ENCODE measurements at regions not wholly inside any gene's neighbourhood (a gene's known extent, or its start where the extent isn't known, plus 50 kb on each side); places are given as distances from the start of the nearest gene placed in this dataset.

DNA sequence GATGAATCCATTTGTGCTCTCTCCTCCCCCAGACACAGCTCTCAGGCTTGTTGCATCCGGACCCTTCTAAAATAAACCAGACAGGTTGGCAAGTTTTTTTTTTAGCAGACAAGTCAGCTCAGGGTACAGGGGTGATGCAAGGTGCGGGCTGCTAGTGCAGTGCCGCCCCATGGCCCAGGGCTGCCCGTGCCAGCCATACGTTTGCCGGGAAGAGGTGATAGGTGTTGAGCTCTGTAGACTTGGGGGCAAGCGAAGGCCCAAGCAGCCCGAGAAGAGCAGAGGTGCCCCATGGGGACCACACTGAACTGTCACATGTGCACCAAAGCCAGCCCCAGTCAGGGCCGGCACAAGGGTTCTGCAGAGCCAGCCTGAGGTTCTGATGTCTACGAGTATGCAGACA lies 57.1 kb upstream of the PDSS1 start:
- TF ChIP-seq, protein P1, sequence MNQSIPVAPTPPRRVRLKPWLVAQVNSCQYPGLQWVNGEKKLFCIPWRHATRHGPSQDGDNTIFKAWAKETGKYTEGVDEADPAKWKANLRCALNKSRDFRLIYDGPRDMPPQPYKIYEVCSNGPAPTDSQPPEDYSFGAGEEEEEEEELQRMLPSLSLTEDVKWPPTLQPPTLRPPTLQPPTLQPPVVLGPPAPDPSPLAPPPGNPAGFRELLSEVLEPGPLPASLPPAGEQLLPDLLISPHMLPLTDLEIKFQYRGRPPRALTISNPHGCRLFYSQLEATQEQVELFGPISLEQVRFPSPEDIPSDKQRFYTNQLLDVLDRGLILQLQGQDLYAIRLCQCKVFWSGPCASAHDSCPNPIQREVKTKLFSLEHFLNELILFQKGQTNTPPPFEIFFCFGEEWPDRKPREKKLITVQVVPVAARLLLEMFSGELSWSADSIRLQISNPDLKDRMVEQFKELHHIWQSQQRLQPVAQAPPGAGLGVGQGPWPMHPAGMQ (IDR thresholded peaks at IDR 0.05; ENCODE audit: borderline replicate concordance), result no peak
- TF ChIP-seq CHD4 (IDR thresholded peaks at IDR 0.05) (no peak), STAT1 (conservative IDR thresholded peaks at IDR 0.05) (no peak), CREM (IDR thresholded peaks at IDR 0.05; ENCODE audit: low read depth) (no peak), POLR2A (IDR thresholded peaks at IDR 0.05; ENCODE audit: low read depth, low read length) (no peak), BRCA1 (IDR thresholded peaks at IDR 0.05; ENCODE audit: low read depth, low read length) (no peak), SIN3A (IDR thresholded peaks at IDR 0.05; ENCODE audit: low read depth, low read length) (no peak), WRNIP1 (IDR thresholded peaks at IDR 0.05; ENCODE audit: borderline replicate concordance, low read depth, low read length) (no peak), NR2C2 (IDR thresholded peaks at IDR 0.05; ENCODE audit: borderline replicate concordance, control insufficient read depth, insufficient read length, low read depth) (no peak), EGR1 (IDR thresholded peaks at IDR 0.05; ENCODE audit: borderline replicate concordance in 1 of 2, low read depth in 2 of 2, low read length in 2 of 2) (no peak)
- TF ChIP-seq, protein P2, sequence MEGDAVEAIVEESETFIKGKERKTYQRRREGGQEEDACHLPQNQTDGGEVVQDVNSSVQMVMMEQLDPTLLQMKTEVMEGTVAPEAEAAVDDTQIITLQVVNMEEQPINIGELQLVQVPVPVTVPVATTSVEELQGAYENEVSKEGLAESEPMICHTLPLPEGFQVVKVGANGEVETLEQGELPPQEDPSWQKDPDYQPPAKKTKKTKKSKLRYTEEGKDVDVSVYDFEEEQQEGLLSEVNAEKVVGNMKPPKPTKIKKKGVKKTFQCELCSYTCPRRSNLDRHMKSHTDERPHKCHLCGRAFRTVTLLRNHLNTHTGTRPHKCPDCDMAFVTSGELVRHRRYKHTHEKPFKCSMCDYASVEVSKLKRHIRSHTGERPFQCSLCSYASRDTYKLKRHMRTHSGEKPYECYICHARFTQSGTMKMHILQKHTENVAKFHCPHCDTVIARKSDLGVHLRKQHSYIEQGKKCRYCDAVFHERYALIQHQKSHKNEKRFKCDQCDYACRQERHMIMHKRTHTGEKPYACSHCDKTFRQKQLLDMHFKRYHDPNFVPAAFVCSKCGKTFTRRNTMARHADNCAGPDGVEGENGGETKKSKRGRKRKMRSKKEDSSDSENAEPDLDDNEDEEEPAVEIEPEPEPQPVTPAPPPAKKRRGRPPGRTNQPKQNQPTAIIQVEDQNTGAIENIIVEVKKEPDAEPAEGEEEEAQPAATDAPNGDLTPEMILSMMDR (IDR thresholded peaks at IDR 0.05 in 2 of 3, conservative IDR thresholded peaks at IDR 0.05 in 1 of 3; ENCODE audit: control insufficient read depth in 2 of 3, extremely low read depth in 1 of 3, insufficient read depth in 1 of 3, low read depth in 3 of 3, low read length in 3 of 3), result no peak
- TF ChIP-seq, protein P3, sequence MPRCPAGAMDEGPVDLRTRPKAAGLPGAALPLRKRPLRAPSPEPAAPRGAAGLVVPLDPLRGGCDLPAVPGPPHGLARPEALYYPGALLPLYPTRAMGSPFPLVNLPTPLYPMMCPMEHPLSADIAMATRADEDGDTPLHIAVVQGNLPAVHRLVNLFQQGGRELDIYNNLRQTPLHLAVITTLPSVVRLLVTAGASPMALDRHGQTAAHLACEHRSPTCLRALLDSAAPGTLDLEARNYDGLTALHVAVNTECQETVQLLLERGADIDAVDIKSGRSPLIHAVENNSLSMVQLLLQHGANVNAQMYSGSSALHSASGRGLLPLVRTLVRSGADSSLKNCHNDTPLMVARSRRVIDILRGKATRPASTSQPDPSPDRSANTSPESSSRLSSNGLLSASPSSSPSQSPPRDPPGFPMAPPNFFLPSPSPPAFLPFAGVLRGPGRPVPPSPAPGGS (IDR thresholded peaks at IDR 0.05; ENCODE audit: borderline replicate concordance, insufficient read depth, low read depth, low read length, poor library complexity, severe bottlenecking), result no peak
- TF ChIP-seq, protein P4, sequence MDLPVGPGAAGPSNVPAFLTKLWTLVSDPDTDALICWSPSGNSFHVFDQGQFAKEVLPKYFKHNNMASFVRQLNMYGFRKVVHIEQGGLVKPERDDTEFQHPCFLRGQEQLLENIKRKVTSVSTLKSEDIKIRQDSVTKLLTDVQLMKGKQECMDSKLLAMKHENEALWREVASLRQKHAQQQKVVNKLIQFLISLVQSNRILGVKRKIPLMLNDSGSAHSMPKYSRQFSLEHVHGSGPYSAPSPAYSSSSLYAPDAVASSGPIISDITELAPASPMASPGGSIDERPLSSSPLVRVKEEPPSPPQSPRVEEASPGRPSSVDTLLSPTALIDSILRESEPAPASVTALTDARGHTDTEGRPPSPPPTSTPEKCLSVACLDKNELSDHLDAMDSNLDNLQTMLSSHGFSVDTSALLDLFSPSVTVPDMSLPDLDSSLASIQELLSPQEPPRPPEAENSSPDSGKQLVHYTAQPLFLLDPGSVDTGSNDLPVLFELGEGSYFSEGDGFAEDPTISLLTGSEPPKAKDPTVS (IDR thresholded peaks at IDR 0.05; ENCODE audit: low read depth, low read length), result no peak
- TF ChIP-seq, protein P5, sequence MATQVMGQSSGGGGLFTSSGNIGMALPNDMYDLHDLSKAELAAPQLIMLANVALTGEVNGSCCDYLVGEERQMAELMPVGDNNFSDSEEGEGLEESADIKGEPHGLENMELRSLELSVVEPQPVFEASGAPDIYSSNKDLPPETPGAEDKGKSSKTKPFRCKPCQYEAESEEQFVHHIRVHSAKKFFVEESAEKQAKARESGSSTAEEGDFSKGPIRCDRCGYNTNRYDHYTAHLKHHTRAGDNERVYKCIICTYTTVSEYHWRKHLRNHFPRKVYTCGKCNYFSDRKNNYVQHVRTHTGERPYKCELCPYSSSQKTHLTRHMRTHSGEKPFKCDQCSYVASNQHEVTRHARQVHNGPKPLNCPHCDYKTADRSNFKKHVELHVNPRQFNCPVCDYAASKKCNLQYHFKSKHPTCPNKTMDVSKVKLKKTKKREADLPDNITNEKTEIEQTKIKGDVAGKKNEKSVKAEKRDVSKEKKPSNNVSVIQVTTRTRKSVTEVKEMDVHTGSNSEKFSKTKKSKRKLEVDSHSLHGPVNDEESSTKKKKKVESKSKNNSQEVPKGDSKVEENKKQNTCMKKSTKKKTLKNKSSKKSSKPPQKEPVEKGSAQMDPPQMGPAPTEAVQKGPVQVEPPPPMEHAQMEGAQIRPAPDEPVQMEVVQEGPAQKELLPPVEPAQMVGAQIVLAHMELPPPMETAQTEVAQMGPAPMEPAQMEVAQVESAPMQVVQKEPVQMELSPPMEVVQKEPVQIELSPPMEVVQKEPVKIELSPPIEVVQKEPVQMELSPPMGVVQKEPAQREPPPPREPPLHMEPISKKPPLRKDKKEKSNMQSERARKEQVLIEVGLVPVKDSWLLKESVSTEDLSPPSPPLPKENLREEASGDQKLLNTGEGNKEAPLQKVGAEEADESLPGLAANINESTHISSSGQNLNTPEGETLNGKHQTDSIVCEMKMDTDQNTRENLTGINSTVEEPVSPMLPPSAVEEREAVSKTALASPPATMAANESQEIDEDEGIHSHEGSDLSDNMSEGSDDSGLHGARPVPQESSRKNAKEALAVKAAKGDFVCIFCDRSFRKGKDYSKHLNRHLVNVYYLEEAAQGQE (IDR thresholded peaks at IDR 0.05; ENCODE audit: low read depth, low read length), result no peak

All from GM12878 (cell line).